ENCODE measurements at regions not wholly inside any gene's neighbourhood (a gene's known extent, or its start where the extent isn't known, plus 50 kb on each side); places are given as distances from the start of the nearest gene placed in this dataset.
"Not testable (repeated sequence)": the region's sequence is repeated elsewhere in the genome, so short reads cannot be mapped to it uniquely, and the experiment has no call there.

DNA sequence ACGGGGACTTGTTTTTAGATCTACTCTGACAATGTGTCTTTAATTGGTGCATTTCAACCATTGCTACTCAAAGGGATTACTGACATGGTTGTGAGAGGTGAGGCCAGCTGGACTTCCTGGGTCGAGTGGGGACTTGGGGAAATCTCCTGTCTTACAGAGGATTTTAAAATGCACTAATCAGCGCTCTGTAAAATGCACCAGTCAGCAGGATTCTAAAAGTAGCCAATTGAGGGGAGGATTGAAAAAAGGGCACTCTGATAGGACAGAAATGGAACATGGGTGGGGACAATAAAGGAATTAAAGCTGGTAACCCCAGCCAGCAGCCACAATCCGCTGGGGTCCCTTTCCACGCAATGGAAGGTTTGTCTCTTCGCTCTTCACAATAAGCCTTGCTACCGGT lies 122.5 kb upstream of the SNRPN start:
- Mint-ChIP-seq H3K4me1 (no peaks in the 10 kb centered on the region), H3K36me3 (ENCODE audit: low read depth) (no peaks in the 10 kb centered on the region), H3K27me3 (ENCODE audit: low read depth) (no peaks in the 10 kb centered on the region), H3K9me3 (peaks cover 6% of the 10 kb centered on the region), H3K4me3 (no peak overlapping the region), H3K27ac (ENCODE audit: unreplicated experiment) (no peak overlapping the region)
- TF ChIP-seq, protein P1, sequence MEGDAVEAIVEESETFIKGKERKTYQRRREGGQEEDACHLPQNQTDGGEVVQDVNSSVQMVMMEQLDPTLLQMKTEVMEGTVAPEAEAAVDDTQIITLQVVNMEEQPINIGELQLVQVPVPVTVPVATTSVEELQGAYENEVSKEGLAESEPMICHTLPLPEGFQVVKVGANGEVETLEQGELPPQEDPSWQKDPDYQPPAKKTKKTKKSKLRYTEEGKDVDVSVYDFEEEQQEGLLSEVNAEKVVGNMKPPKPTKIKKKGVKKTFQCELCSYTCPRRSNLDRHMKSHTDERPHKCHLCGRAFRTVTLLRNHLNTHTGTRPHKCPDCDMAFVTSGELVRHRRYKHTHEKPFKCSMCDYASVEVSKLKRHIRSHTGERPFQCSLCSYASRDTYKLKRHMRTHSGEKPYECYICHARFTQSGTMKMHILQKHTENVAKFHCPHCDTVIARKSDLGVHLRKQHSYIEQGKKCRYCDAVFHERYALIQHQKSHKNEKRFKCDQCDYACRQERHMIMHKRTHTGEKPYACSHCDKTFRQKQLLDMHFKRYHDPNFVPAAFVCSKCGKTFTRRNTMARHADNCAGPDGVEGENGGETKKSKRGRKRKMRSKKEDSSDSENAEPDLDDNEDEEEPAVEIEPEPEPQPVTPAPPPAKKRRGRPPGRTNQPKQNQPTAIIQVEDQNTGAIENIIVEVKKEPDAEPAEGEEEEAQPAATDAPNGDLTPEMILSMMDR (conservative IDR thresholded peaks at IDR 0.05), result no peak
- no peak for DNase-seq (ENCODE audit: low read depth, low spot score)

DNA sequence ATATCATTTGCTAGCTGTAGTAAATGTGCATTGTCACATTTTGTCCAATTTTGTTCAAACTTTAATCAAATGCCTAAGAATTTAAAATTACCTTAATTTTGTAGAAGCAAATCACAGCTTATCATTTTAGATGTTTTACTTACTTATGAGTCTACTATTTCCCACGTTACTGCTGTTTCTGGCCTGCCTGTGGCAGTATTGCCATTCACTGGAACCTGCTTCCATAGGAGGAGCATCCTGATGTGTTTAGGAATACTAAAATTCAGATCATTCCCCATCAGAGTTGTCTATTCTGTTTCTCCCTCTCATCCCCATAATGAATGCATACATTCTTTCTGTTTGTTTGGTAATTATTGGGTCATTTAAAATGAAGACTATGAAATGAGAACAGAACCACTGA lies 119.5 kb upstream of the SNRPN start:
- Mint-ChIP-seq H3K27ac (ENCODE audit: unreplicated experiment) (no peak overlapping the region), H3K4me1 (no peaks in the 10 kb centered on the region), H3K36me3 (ENCODE audit: low read depth) (no peaks in the 10 kb centered on the region), H3K9me3 (peaks cover 6% of the 10 kb centered on the region), H3K4me3 (no peak overlapping the region), H3K27me3 (ENCODE audit: low read depth) (no peaks in the 10 kb centered on the region)
- TF ChIP-seq, protein P1 (conservative IDR thresholded peaks at IDR 0.05), result no peak
- no peak for DNase-seq (ENCODE audit: low read depth, low spot score)

DNA sequence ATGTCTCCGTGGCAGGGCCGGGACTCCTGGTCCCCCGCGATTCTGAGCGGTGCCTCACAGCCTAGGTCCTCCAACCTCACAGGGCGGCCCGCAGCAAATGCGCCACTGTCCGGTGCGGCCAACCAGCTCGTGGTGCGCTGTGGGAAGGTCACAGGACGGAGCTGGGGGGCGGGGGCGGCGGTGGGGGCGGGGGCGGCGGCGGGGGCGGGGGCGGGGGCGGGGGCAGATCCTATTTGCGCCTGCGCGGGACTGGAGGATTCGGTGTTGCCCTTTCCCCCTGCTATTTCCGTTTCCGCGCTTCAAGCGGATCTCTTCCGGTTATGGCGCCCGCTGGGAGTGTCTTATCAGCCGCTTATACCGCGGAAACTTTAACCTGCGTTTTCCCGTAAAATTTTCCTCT lies 106.7 kb upstream of the SNRPN start:
- TF ChIP-seq, protein P1 (conservative IDR thresholded peaks at IDR 0.05), result no peak
- Mint-ChIP-seq H3K27ac (ENCODE audit: unreplicated experiment) (no peak overlapping the region), H3K4me3 (peak overlapping the region; percentile 88), H3K36me3 (ENCODE audit: low read depth) (no peaks in the 10 kb centered on the region), H3K27me3 (ENCODE audit: low read depth) (peaks cover 14% of the 10 kb centered on the region), H3K9me3 (no peaks in the 10 kb centered on the region), H3K4me1 (no peaks in the 10 kb centered on the region)
- DNase-seq (ENCODE audit: low read depth, low spot score), result peak; percentile 28

DNA sequence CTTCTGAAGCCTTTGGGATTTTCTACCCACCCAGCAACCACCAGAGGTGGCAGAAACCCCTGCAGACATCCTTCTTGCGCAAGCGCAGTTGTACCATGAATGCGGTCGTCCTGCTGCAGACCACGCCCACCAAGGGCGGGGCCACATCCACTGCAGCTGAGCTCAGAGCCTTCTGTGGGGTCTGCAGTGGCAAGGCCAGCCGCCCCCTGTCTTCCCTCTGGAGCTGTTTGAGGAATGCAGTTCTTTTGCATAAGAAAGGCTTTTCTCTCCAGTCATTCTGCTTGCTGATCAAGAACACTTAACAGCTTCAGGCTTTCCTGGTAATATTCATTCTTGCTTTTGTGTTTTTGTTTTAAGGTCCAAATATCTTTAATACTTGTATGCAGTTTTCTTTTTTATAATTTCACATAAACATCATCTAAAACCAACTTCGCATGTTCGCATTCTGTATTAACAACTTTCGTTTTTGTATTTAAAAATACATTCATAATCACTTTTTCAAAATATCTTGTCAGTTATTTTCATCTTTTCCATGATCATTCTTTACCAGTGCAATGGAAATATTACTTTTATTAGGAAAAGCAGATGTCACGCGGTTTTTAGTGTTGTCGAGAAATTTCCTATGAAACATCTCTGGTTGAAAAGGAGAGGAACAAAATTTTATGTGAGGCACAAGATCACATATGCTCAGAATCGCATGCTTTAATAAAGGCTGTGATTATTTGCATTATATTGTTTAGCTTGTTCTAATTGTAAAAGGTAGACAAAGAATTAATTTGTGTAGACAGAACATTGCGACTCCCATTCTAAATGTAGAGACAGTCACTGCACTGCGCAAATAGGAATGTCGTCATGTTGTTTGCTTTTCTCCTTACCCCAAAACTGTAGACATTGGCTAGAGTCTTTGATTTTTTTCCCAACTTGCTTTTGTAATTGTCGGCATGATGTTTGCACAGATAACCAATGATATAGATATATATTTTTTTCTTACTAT lies 98.1 kb upstream of the SNRPN start:
- DNase-seq (ENCODE audit: low read depth, low spot score), result peak; percentile 78
- H3K27me3 Mint-ChIP-seq (ENCODE audit: low read depth), result peaks cover 7% of the 10 kb centered on the region
- peak overlapping the region; percentile 86 for H3K27ac Mint-ChIP-seq (ENCODE audit: unreplicated experiment)
- H3K4me1 Mint-ChIP-seq, result peaks cover 28% of the 10 kb centered on the region
- H3K9me3 Mint-ChIP-seq, result peaks cover 3% of the 10 kb centered on the region
- H3K4me3 Mint-ChIP-seq, result peak overlapping the region; percentile 84
- H3K36me3 Mint-ChIP-seq (ENCODE audit: low read depth), result no peaks in the 10 kb centered on the region
- TF ChIP-seq, protein P1 (conservative IDR thresholded peaks at IDR 0.05), result no peak

DNA sequence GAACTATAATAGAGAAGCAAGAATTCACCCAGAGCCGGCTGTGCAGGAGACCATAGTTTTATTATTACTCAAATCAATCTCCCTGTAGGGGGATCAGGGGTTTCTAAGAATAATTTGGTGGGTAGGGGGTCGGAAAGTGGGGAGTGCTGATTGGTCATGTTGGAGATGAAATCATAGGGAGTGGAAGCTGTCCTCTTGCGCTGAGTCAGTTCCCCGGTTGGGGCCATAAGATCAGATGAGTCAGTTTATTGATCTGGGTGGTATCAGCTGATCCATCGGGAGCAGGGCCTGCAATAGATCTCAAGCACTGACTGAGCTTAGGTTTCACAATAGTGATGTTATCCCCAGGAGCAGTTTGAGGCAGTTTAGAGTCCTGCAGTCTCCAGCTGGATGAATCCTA lies 97.0 kb upstream of the SNRPN start:
- Mint-ChIP-seq H3K27ac (ENCODE audit: unreplicated experiment) (peak overlapping the region; percentile 97), H3K4me3 (peak overlapping the region; percentile 84), H3K36me3 (ENCODE audit: low read depth) (no peaks in the 10 kb centered on the region), H3K9me3 (peaks cover 3% of the 10 kb centered on the region), H3K4me1 (peaks cover 36% of the 10 kb centered on the region), H3K27me3 (ENCODE audit: low read depth) (peaks cover 4% of the 10 kb centered on the region)
- DNase-seq (ENCODE audit: low read depth, low spot score), result no peak
- TF ChIP-seq, protein P1 (conservative IDR thresholded peaks at IDR 0.05), result no peak

DNA sequence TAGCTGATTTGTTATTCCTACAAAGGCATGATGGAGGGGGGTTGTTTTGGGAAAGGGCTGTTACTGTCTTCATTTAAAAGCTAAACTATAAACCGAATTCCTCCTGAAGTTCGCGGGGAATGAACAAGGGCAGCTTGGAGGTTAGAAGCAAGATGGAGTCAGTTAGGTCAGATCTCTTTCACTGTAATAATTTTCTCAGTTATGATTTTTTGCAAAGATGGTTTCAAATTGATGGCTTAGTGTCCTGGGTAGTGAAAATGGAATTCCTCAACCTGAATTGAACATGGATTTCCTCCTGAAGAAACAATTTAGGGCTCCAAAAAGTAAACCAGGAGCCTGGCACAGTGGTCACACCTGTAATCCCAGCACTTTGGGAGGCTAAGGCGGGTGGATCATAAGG lies 96.6 kb upstream of the SNRPN start:
- H3K9me3 Mint-ChIP-seq; H3K36me3 Mint-ChIP-seq (ENCODE audit: low read depth); DNase-seq (ENCODE audit: low read depth, low spot score); H3K27me3 Mint-ChIP-seq (ENCODE audit: low read depth): not testable (repeated sequence)
- peak overlapping the region; percentile 84 for H3K4me3 Mint-ChIP-seq
- H3K4me1 Mint-ChIP-seq, result peaks cover 39% of the 10 kb centered on the region
- H3K27ac Mint-ChIP-seq (ENCODE audit: unreplicated experiment), result peak overlapping the region; percentile 97

Data from neural crest cell (in vitro differentiated cells).